ENCODE measurements at regions not wholly inside any gene's neighbourhood (a gene's known extent, or its start where the extent isn't known, plus 50 kb on each side); places are given as distances from the start of the nearest gene placed in this dataset.

DNA sequence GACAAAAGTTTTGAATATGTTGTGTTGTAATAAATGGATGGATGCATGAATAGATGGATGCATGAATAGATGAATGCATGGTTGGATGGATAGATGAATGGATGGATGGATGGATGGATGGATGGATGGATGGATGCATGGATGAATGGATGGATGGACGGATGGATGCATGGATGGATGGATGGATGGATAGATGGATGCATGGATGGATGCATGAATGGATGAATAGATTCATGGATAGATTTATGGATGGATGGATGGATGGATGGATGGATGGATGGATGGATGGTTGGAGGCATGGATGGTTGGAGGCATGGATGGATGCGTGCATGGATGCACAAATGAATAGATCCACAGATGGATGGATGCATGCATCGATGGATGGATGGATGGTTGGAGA is 623.2 kb upstream of the B3GAT1 start (continued):
- no peak for TF ChIP-seq TAF1 (IDR thresholded peaks at IDR 0.05; ENCODE audit: low read depth, low read length)
- TF ChIP-seq GTF2F1 (IDR thresholded peaks at IDR 0.05; ENCODE audit: borderline replicate concordance, low read depth, low read length), result no peak
- no peak for TF ChIP-seq JUN (IDR thresholded peaks at IDR 0.05; ENCODE audit: low read depth, low read length)
- TF ChIP-seq KDM5A (IDR thresholded peaks at IDR 0.05; ENCODE audit: low read length), result no peak
- no peak for TF ChIP-seq EP300 (IDR thresholded peaks at IDR 0.05; ENCODE audit: borderline replicate concordance in 1 of 2, low read depth in 2 of 2, low read length in 2 of 2)
- no peak for TF ChIP-seq SIX5 (IDR thresholded peaks at IDR 0.05; ENCODE audit: low read depth, low read length)
